ENCODE measurements at regions not wholly inside any gene's neighbourhood (a gene's known extent, or its start where the extent isn't known, plus 50 kb on each side); places are given as distances from the start of the nearest gene placed in this dataset.

GRCh38 chr3:67291287-67292252, 293.5 kb downstream of the KBTBD8 start:
- H3K4me3 ChIP-seq (ENCODE audit: low read depth in 1 of 3, low read length in 3 of 3), result no peak overlapping the region
- H3K36me3 ChIP-seq (ENCODE audit: control insufficient read depth in 4 of 4, insufficient read depth in 3 of 4, low read depth in 1 of 4, low read length in 3 of 4), result no peaks in the 10 kb centered on the region
- peaks cover 0 to 4% (median 0%) of the 10 kb centered on the region in 4 donors for H3K4me1 ChIP-seq (ENCODE audit: control insufficient read depth in 4 of 4, insufficient read depth in 4 of 4, low read length in 3 of 4)
- no peak overlapping the region for H3K9ac ChIP-seq (ENCODE audit: low read depth in 1 of 2, low read length in 2 of 2)
- H3K27me3 ChIP-seq (ENCODE audit: control insufficient read depth in 4 of 4, insufficient read depth in 4 of 4, low read length in 3 of 4), result no peaks in the 10 kb centered on the region
- H3K27ac ChIP-seq (ENCODE audit: low read depth in 1 of 2, low read length in 2 of 2), result no peak overlapping the region
- 68% methylated on average over 11 of the region's 11 CpGs for WGBS
- H3K9me3 ChIP-seq (ENCODE audit: control insufficient read depth in 4 of 4, low read length in 3 of 4), result no peaks in the 10 kb centered on the region
- no peak for TF ChIP-seq EGR1 (IDR thresholded peaks at IDR 0.05; ENCODE audit: low read depth in 2 of 2)
- no peak for TF ChIP-seq RAD21 (IDR thresholded peaks at IDR 0.05)
- TF ChIP-seq HNF4A (conservative IDR thresholded peaks at IDR 0.05), result peak in 1 of 2 donors; percentile 24
- no peak for TF ChIP-seq HNF4G (IDR thresholded peaks at IDR 0.05)
- DNase-seq (ENCODE audit: low spot score), result no peak

DNA sequence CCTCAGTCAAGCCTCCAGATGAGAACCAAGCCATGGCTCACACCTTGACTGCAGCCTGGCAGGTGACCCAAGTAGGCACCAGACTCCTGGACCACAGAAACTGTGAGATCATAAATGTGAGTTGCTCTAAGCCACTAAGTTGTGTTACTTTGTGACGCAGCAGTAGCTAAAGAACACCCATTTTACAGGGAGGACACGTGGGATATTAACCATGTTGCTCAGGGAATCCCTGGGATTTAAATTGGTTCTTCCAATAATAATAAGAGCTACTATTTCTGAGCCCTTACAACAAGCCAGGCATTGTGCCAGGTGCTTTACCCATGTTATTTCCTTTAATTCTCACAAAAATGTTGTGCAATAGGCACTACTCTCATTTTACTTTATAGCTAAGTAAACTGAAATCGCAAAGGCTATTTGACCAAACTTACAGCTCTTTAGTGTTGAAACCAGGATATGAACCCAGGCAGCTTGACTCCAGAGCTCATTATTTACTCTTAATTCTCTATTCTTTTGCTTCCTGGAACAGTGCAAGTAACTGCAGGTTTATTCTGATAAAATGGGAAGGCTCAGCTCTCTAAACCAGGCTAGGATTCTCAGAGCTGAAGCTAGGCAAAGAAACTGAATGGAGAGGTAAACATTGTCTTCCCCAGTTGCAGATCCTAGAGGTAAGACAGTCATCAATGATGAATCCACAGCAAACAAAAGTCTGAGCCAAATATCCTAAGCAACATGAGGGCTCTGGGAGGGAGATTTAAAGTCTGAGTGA, 294.4 kb downstream of the KBTBD8 start:
- Histone ChIP-seq H3K9ac (ENCODE audit: low read depth in 1 of 2, low read length in 2 of 2) (no peak overlapping the region), H3K4me1 (ENCODE audit: control insufficient read depth in 4 of 4, insufficient read depth in 4 of 4, low read length in 3 of 4) (peaks cover 0 to 4% (median 0%) of the 10 kb centered on the region in 4 donors), H3K27ac (ENCODE audit: low read depth in 1 of 2, low read length in 2 of 2) (no peak overlapping the region), H3K9me3 (ENCODE audit: control insufficient read depth in 4 of 4, low read length in 3 of 4) (no peaks in the 10 kb centered on the region), H3K27me3 (ENCODE audit: control insufficient read depth in 4 of 4, insufficient read depth in 4 of 4, low read length in 3 of 4) (no peaks in the 10 kb centered on the region), H3K4me3 (ENCODE audit: low read depth in 1 of 3, low read length in 3 of 3) (no peak overlapping the region), H3K36me3 (ENCODE audit: control insufficient read depth in 4 of 4, insufficient read depth in 3 of 4, low read depth in 1 of 4, low read length in 3 of 4) (no peaks in the 10 kb centered on the region)
- 72% methylated on average over 3 of the region's 3 CpGs for WGBS
- no peak for TF ChIP-seq FOXA1 (IDR thresholded peaks at IDR 0.05)
- no peak for TF ChIP-seq CTCF (IDR thresholded peaks at IDR 0.05; ENCODE audit: low read depth, low read length, missing input control)
- TF ChIP-seq HNF4A (conservative IDR thresholded peaks at IDR 0.05), result peak in 1 of 2 donors; percentile 6
- TF ChIP-seq REST (IDR thresholded peaks at IDR 0.05), result no peak
- no peak for TF ChIP-seq HNF4G (IDR thresholded peaks at IDR 0.05)
- TF ChIP-seq RAD21 (IDR thresholded peaks at IDR 0.05), result no peak
- TF ChIP-seq RXRA (IDR thresholded peaks at IDR 0.05), result peak in 1 of 2 donors; percentile 13
- no peak for TF ChIP-seq EGR1 (IDR thresholded peaks at IDR 0.05; ENCODE audit: low read depth in 2 of 2)
- no peak for DNase-seq (ENCODE audit: low spot score)

GRCh38 chr3:67294341-67294740, 296.2 kb downstream of the KBTBD8 start:
- peaks cover 0 to 4% (median 0%) of the 10 kb centered on the region in 4 donors for H3K4me1 ChIP-seq (ENCODE audit: control insufficient read depth in 4 of 4, insufficient read depth in 4 of 4, low read length in 3 of 4)
- H3K27ac ChIP-seq (ENCODE audit: low read depth in 1 of 2, low read length in 2 of 2), result no peak overlapping the region
- DNase-seq (ENCODE audit: low spot score), result no peak
- no peaks in the 10 kb centered on the region for H3K9me3 ChIP-seq (ENCODE audit: control insufficient read depth in 4 of 4, low read length in 3 of 4)
- no peaks in the 10 kb centered on the region for H3K36me3 ChIP-seq (ENCODE audit: control insufficient read depth in 4 of 4, insufficient read depth in 3 of 4, low read depth in 1 of 4, low read length in 3 of 4)
- no peak overlapping the region for H3K4me3 ChIP-seq (ENCODE audit: low read depth in 1 of 3, low read length in 3 of 3)
- WGBS, result 97% methylated on average over 3 of the region's 3 CpGs
- H3K27me3 ChIP-seq (ENCODE audit: control insufficient read depth in 4 of 4, insufficient read depth in 4 of 4, low read length in 3 of 4), result no peaks in the 10 kb centered on the region
- H3K9ac ChIP-seq (ENCODE audit: low read depth in 1 of 2, low read length in 2 of 2), result no peak overlapping the region
- TF ChIP-seq ATF3 (IDR thresholded peaks at IDR 0.05), result no peak
- TF ChIP-seq TAF1 (conservative IDR thresholded peaks at IDR 0.05), result no peak
- no peak for TF ChIP-seq CTCF (IDR thresholded peaks at IDR 0.05; ENCODE audit: low read depth, low read length, missing input control)
- no peak for TF ChIP-seq REST (IDR thresholded peaks at IDR 0.05)
- no peak for TF ChIP-seq HNF4G (IDR thresholded peaks at IDR 0.05)
- no peak for TF ChIP-seq RXRA (IDR thresholded peaks at IDR 0.05)
- TF ChIP-seq YY1 (IDR thresholded peaks at IDR 0.05), result no peak
- no peak for TF ChIP-seq FOXA1 (IDR thresholded peaks at IDR 0.05)
